Activated T-cell treated with anti-CD3 and anti-CD28 coated beads, Interleukin-2, amount 50 U/mL, for 24 hours (primary cell): ENCODE measurements at regions not wholly inside any gene's neighbourhood (a gene's known extent, or its start where the extent isn't known, plus 50 kb on each side); places are given as distances from the start of the nearest gene placed in this dataset.
"Not testable (repeated sequence)": the region's sequence is repeated elsewhere in the genome, so short reads cannot be mapped to it uniquely, and the experiment has no call there.

Experiments used
- DNase-seq: peaks from one replicate; pipeline ENCODE4 v3.0.0-alpha.2; 2020
- H3K27ac Mint-ChIP-seq: 2 replicates; pipeline ENCODE4 v1.8.0; 2020; ENCODE audit warnings: mild to moderate bottlenecking, mixed read lengths
- H3K27me3 Mint-ChIP-seq: 2 replicates; pipeline ENCODE4 v1.8.0; 2020; ENCODE audit warnings: mixed read lengths
- H3K36me3 Mint-ChIP-seq: 2 replicates; pipeline ENCODE4 v1.8.0; 2020; ENCODE audit warnings: low read depth, mixed read lengths
- H3K4me1 Mint-ChIP-seq: 2 replicates; pipeline ENCODE4 v1.8.0; 2020; ENCODE audit warnings: low read depth, mixed read lengths
- H3K4me3 Mint-ChIP-seq: 2 replicates; pipeline ENCODE4 v1.8.0; 2020; ENCODE audit warnings: mild to moderate bottlenecking, moderate library complexity, mixed read lengths
- H3K9me3 Mint-ChIP-seq: 2 replicates; pipeline ENCODE4 v1.8.0; 2020; ENCODE audit warnings: mixed read lengths

DNA sequence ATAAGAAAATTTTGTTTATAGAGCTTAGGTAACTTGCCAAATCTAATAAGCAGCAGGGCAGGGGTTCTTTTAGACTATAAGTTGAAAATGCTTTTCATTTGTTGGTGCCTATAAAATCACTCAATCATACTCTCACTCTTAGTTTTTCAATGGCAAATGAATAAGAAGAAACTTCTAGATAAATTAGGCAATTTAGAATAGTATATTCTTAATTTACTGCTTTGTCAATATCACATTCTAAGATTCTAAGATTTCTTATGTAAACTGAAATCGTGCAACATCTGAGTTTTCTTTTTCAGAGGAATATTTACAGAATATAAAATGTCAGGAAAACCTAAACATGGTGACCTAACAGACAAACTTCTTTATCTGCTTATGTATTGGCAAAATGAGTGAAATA lies 849.0 kb downstream of the DTWD2 start:
- Mint-ChIP-seq H3K27ac (no peak overlapping the region), H3K4me3 (no peak overlapping the region), H3K27me3 (no peaks in the 10 kb centered on the region), H3K36me3 (no peaks in the 10 kb centered on the region), H3K9me3 (peaks cover 7% of the 10 kb centered on the region), H3K4me1 (no peaks in the 10 kb centered on the region)
- no peak for DNase-seq

DNA sequence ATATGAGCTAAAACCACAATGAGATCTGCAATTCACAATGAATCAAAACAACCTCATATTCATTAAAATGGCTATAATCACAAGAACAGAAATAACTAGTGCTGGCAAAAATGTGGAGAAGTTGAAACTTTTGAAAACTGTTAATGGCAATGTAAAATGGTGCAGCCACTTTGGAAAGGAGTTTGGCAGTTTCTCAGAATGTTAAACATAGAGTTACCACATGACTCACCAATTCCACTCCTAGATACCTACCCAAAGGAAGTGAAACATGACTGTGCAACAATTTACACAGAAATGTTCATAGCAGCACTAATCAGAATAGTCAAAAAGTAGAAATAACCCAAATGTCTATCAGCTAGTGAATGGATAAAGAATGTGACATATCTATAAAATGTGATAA lies 862.2 kb downstream of the DTWD2 start:
- Mint-ChIP-seq H3K4me1 (no peaks in the 10 kb centered on the region), H3K27ac (no peak overlapping the region)
- no peak for DNase-seq

DNA sequence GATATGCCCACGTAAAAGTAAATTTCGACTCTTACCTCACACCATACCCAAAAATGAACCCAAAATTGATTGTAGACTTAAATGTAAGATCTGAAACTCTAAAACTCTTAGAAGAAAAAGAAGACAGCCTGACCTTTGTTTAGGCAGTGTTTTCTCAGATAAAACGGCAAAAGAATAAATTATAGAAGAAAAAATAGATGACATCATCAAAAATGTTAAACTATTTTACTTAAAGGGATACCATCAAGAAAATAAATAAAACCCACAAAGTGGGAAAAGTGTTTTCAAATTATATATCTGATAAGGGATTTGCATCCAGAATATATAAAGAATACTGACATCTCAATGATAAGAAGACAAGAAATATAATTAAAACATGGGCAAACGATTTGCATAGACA lies 862.7 kb downstream of the DTWD2 start:
- H3K27me3 Mint-ChIP-seq, result no peaks in the 10 kb centered on the region
- no peaks in the 10 kb centered on the region for H3K4me1 Mint-ChIP-seq
- no peak for DNase-seq
- H3K27ac Mint-ChIP-seq, result no peak overlapping the region
- no peaks in the 10 kb centered on the region for H3K36me3 Mint-ChIP-seq
- peaks cover 12% of the 10 kb centered on the region for H3K9me3 Mint-ChIP-seq
- H3K4me3 Mint-ChIP-seq, result no peak overlapping the region

More for the DNA sequence above, 862.2 kb downstream of the DTWD2 start:
- no peaks in the 10 kb centered on the region for H3K27me3 Mint-ChIP-seq
- no peak overlapping the region for H3K4me3 Mint-ChIP-seq
- no peaks in the 10 kb centered on the region for H3K36me3 Mint-ChIP-seq
- H3K9me3 Mint-ChIP-seq, result peaks cover 10% of the 10 kb centered on the region

DNA sequence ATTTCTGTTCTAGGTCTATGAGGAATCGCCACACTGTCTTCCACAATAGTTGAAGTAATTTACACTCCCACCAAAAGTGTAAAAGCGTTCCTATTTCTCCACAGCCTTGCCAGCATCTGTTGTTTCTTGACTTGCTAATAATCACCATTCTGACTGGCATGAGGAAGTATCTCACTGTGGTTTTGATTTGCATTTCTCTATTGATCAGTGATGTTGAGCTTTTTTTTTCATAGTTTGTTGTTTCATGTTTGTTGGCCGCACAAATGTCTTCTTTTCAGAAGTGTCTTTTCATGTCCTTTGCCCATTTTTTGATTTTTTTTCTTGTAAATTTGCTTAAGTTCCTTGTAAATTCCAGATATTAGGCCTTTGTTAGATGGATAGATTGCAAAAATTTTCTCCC lies 867.1 kb downstream of the DTWD2 start:
- H3K36me3 Mint-ChIP-seq, result no peaks in the 10 kb centered on the region
- no peak overlapping the region for H3K4me3 Mint-ChIP-seq
- H3K27ac Mint-ChIP-seq, result no peak overlapping the region
- H3K27me3 Mint-ChIP-seq, result no peaks in the 10 kb centered on the region
- no peaks in the 10 kb centered on the region for H3K4me1 Mint-ChIP-seq
- H3K9me3 Mint-ChIP-seq, result peaks cover 15% of the 10 kb centered on the region
- DNase-seq, result no peak

DNA sequence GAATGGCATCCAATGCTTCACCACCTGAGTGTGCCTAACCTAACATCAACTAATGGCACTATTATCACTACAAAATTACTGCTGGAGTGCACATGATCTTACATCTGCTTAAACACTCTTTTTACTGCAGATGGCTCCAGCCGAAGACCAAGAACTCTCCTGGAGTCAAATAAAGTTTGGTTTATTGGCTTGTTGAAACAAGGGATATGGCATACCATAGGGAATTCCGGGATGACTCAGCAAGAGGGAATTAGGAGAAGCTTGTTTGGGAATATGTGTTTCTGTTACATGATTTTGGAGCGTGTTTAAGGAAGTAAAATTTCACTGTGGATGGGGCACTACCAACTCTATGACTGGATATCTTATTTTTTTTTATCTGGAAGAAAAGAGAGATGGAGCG lies 872.6 kb downstream of the DTWD2 start:
- Mint-ChIP-seq H3K27me3 (no peaks in the 10 kb centered on the region), H3K27ac (no peak overlapping the region)

DNA sequence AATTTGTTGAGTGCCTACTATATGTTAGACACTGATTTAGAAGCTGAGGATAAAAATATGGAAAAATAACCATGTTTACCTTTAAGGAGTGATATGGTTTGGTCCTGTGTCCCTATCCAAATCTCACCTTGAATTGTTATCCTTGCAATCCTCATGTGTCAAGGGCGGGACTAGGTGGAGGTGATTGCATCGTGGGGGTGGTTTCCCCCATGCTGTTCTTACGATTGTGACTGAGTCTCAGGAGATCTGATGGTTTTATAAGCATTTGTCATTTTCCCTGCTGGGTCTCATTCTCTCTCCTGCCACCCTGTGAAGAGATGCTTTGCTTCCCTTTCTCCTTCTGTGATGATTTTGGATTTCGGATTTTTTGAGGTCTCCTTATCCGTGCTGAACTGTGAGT lies 876.4 kb downstream of the DTWD2 start:
- H3K27ac Mint-ChIP-seq, result no peak overlapping the region
- peaks cover 9% of the 10 kb centered on the region for H3K9me3 Mint-ChIP-seq
- H3K36me3 Mint-ChIP-seq, result no peaks in the 10 kb centered on the region
- H3K4me3 Mint-ChIP-seq, result no peak overlapping the region
- H3K27me3 Mint-ChIP-seq, result no peaks in the 10 kb centered on the region
- no peaks in the 10 kb centered on the region for H3K4me1 Mint-ChIP-seq
- no peak for DNase-seq

More for the DNA sequence above, 872.6 kb downstream of the DTWD2 start:
- H3K4me1 Mint-ChIP-seq, result no peaks in the 10 kb centered on the region
- H3K9me3 Mint-ChIP-seq, result peaks cover 12% of the 10 kb centered on the region
- no peak for DNase-seq
- H3K36me3 Mint-ChIP-seq, result no peaks in the 10 kb centered on the region
- H3K4me3 Mint-ChIP-seq, result no peak overlapping the region

DNA sequence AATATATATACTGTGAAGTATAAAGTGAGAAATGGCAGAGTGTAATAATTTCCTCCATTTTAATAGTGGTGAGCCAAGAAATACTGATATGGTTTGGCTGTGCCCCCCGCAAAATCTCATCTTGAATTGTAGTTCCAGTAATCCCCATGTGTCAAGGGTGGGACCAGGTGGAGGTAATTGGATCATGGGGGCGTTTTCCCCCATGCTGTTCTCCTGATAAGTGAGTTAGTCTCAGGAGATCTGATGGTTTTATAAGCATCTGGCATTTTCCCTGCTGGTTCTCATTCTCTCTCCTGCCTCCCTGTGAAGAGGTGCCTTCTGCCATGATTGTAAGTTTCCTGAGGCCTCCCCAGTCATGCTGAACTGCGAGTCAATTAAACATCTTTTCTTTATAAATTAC lies 881.1 kb downstream of the DTWD2 start:
- not testable (repeated sequence) for H3K4me3 Mint-ChIP-seq, H3K27ac Mint-ChIP-seq, H3K36me3 Mint-ChIP-seq, DNase-seq, H3K4me1 Mint-ChIP-seq, H3K27me3 Mint-ChIP-seq
- H3K9me3 Mint-ChIP-seq, result peaks cover 12% of the 10 kb centered on the region

DNA sequence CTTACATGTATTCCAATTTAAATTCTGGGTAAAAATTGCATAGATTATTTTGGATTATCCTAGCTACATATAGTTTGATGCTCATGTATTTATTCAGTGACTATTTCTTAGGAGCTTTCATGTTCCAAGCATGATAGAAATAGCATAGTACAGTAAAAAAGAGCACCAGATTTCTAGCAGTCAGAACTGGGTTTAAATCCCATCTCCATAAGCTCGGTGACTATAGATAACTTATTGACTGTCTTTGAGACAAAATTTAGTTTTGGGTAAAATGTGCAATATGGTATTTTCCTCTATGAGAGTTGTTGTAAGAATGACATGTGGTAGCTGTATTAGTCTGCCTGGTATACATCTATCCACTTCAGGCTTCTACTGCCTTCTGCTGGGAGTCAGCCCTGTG lies 889.6 kb downstream of the DTWD2 start:
- no peak for DNase-seq
- no peaks in the 10 kb centered on the region for H3K4me1 Mint-ChIP-seq
- H3K27me3 Mint-ChIP-seq, result no peaks in the 10 kb centered on the region
- H3K4me3 Mint-ChIP-seq, result no peak overlapping the region
- H3K27ac Mint-ChIP-seq, result no peak overlapping the region
- no peaks in the 10 kb centered on the region for H3K36me3 Mint-ChIP-seq
- peaks cover 7% of the 10 kb centered on the region for H3K9me3 Mint-ChIP-seq

DNA sequence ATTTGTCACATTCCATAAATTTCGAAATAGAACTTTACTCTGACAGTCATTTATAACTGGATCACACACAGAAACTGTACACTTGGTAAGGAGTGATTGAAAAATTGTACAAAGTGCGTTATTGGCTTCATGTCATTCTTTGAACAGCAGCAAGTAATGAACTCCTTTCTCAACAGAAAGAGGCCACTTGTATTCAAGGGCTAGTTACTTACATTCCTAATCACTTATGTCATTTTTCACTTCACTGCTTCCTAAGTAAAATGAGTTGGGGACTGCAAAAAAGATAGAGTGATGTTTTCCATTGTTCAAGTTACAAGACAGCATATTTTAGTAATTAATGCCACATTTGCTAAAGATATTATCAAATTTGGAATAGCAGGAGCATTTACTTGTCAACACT lies 893.2 kb downstream of the DTWD2 start:
- H3K27ac Mint-ChIP-seq, result no peak overlapping the region
- DNase-seq, result no peak
- no peaks in the 10 kb centered on the region for H3K27me3 Mint-ChIP-seq
- peaks cover 11% of the 10 kb centered on the region for H3K9me3 Mint-ChIP-seq
- no peak overlapping the region for H3K4me3 Mint-ChIP-seq
- no peaks in the 10 kb centered on the region for H3K36me3 Mint-ChIP-seq
- H3K4me1 Mint-ChIP-seq, result no peaks in the 10 kb centered on the region

DNA sequence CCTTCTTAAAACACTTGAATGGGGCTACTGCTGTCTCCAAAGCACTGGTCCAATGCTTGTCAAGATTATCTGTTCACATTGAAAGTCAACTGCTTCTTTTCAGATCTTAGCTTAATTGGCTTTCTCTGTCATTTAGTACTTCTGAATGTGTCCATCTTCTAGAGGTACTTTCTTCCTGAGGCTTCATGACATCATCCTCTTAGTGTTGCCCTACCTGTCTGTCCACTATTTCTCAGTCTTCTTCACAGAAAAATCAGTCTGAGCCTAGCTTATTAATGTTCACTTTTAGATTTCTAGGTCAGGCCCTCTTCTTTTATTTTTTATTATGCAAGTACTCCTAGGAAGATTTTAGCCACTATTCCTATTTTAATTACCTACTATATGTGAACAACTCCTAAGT lies 899.9 kb downstream of the DTWD2 start:
- Mint-ChIP-seq H3K4me1 (no peaks in the 10 kb centered on the region), H3K27me3 (no peaks in the 10 kb centered on the region), H3K36me3 (no peaks in the 10 kb centered on the region), H3K9me3 (peaks cover 20% of the 10 kb centered on the region), H3K4me3 (no peak overlapping the region), H3K27ac (no peak overlapping the region)
- no peak for DNase-seq

DNA sequence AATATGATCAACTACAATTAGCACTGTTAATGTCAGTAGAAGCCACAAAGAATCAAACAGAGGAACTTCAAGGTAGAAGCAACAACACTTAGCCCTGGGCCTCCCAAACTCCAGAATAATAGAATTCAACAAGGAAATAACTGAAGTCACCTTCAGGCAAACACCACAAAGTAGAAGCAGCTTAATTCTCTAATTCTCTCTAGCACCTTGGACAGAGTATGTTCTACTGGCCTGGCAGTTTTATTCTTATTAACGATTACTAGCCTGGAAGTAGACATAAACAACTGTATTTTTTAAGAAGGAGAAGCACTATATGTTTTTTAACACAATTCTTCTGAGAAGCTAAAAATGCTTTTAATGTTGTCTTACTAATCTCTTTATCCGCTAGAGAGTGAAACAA lies 911.9 kb downstream of the DTWD2 start:
- Mint-ChIP-seq H3K36me3 (no peaks in the 10 kb centered on the region), H3K9me3 (no peaks in the 10 kb centered on the region), H3K27ac (no peak overlapping the region), H3K27me3 (no peaks in the 10 kb centered on the region), H3K4me3 (no peak overlapping the region), H3K4me1 (no peaks in the 10 kb centered on the region)
- no peak for DNase-seq

DNA sequence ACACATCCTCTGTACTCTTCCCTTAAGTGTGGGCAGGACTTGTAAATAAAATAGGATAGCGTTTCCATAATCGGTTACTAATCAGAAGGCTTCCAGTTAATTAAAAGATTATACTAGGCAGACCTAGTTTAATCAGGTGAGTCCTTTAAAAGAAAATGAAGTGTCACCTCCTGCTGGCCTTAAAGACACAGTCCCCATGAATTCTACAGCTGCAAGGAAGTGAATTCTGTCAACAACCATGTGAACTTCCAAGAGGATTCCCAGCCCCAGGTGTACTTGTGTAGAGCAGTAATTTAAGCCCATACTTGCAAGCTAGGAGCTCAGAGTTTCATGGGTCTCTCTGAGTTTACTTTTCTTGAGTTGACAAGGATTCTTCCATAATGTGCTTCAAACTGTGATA lies 918.3 kb downstream of the DTWD2 start:
- DNase-seq, result no peak
- H3K27me3 Mint-ChIP-seq, result no peaks in the 10 kb centered on the region
- H3K36me3 Mint-ChIP-seq, result no peaks in the 10 kb centered on the region
- peaks cover 4% of the 10 kb centered on the region for H3K9me3 Mint-ChIP-seq
- H3K4me1 Mint-ChIP-seq, result no peaks in the 10 kb centered on the region
- H3K27ac Mint-ChIP-seq, result no peak overlapping the region
- no peak overlapping the region for H3K4me3 Mint-ChIP-seq

DNA sequence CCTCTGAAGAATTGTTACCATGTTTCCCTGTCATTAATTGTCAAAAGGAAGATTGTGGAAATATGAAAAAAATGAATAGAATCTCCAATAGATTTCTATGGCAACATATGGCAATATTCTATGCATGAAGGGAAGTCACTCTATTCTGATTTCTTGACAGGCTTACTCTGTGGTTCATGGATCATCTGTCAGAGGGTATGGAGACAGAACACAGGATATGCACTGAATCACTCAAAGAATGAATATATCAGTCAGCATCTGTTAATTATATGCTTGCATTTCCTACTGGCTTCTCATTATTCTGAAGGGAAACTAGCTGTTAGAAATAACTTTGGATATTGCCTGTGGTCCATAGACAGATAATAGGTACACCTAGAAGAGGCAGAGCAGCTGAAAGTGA lies 918.9 kb downstream of the DTWD2 start:
- Mint-ChIP-seq H3K27me3 (no peaks in the 10 kb centered on the region), H3K4me3 (no peak overlapping the region), H3K9me3 (peaks cover 8% of the 10 kb centered on the region), H3K27ac (no peak overlapping the region), H3K36me3 (no peaks in the 10 kb centered on the region), H3K4me1 (no peaks in the 10 kb centered on the region)
- no peak for DNase-seq

DNA sequence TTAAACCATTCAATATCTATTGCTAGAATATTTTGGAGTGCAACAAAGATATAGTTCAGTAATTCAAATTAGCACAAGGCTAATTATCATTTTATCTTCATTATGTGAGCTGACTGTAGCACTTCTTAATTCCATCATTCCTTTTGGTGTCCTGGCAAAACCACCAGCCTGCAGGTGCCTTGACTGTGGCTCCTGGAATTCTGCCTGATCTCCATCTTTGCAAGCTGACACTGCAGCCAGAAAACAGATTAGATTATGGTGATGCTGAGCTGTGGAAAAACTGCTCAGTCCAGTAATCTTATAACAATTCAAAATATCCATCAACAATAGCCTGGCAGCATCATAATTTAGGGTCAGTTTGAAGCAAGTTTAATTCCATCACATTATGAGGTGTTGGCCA lies 919.5 kb downstream of the DTWD2 start:
- Mint-ChIP-seq H3K4me1 (no peaks in the 10 kb centered on the region), H3K36me3 (no peaks in the 10 kb centered on the region), H3K9me3 (peaks cover 14% of the 10 kb centered on the region), H3K4me3 (no peak overlapping the region), H3K27ac (no peak overlapping the region), H3K27me3 (no peaks in the 10 kb centered on the region)
- no peak for DNase-seq

DNA sequence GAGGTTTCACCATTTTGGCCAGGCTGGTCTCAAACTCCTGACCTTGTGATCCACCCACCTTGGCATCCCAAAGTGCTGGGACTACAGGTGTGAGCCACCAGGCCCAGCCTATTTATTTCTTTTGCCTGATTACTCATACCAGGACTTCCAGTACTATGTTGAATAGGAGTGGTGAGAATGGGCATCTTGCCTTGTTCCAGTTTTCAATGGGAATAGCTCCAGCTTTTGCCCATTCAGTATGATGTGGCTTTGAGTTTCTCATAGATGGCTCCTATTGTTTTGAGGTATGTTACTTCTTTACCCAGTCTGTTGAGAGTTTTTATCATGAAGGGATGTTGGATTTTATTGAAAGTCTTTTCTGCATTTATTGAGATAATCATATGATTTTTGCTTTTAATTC lies 924.5 kb downstream of the DTWD2 start:
- DNase-seq, H3K27me3 Mint-ChIP-seq, H3K4me3 Mint-ChIP-seq, H3K4me1 Mint-ChIP-seq, H3K27ac Mint-ChIP-seq, H3K36me3 Mint-ChIP-seq: not testable (repeated sequence)
- H3K9me3 Mint-ChIP-seq, result peaks cover 25% of the 10 kb centered on the region

DNA sequence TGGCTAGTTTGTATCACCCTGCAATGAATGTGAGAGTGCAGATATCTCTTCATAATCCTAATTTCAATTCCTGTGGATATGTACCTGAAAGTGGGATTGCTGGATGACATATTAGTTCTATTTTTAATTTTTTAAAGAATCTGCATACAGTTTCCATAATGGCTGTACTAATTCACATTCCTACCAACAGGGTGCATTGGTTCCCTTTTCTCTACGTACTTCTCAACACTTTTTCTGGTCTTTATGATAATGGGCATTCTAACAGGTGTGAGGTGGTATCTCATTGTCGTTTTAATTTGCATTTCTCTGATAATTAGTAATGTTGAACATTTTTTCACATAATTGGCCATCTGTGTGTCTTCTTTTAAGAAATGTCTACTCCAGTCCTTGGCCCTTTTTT lies 927.5 kb downstream of the DTWD2 start:
- Mint-ChIP-seq H3K27ac (no peak overlapping the region), H3K4me1 (no peaks in the 10 kb centered on the region), H3K36me3 (no peaks in the 10 kb centered on the region), H3K27me3 (no peaks in the 10 kb centered on the region), H3K9me3 (peaks cover 34% of the 10 kb centered on the region), H3K4me3 (no peak overlapping the region)
- DNase-seq, result no peak
